Endothelial cell of umbilical vein (primary cell): ENCODE measurements at regions not wholly inside any gene's neighbourhood (a gene's known extent, or its start where the extent isn't known, plus 50 kb on each side); places are given as distances from the start of the nearest gene placed in this dataset.

Experiments used
- CTCF ChIP-seq, 2 donors: IDR thresholded peaks; 1 replicate in 1 of 2; 2 replicates in 1 of 2; pipeline ENCODE4 v1.5.1; 2011; ENCODE audit warnings: low read length in 2 of 2, mild to moderate bottlenecking in 2 of 2, moderate library complexity in 2 of 2, control low read depth in 1 of 2, inconsistent platforms in 1 of 2, low read depth in 1 of 2; ENCODE audit not compliant: insufficient read depth in 1 of 2; ENCODE audit errors: extremely low read depth in 1 of 2
- POLR2A ChIP-seq: IDR thresholded peaks from 2 replicates; pipeline ENCODE4 v1.6.1; 2012; ENCODE audit warnings: low read depth, mild to moderate bottlenecking, control low read depth, low read length
- TF ChIP-seq, protein P1 (sequence below): IDR thresholded peaks from 2 replicates; pipeline ENCODE4 v1.6.1; 2011; ENCODE audit not compliant: insufficient read depth, insufficient read length

DNA sequence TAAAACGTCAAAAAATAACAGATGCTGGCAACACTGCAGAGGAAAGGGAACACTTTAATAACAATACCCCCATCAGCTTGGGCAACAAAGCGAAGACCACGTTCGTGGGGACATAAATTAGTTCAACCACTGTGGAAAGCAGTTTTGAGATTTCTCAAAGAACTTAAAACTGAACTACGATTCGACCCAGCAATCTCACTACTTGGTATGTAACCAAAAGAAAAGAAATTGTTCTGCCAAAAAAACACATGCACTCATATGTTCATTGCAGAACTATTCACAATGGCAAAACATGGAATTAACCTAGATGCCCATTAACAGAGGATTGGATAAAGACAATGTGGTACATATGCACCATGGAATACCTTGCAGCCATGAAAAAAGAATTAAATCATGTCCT, 81.2 kb upstream of the RAP1B start:
- TF ChIP-seq CTCF (IDR thresholded peaks at IDR 0.05; ENCODE audit: extremely low read depth in 1 of 2, insufficient read depth in 1 of 2, low read depth in 1 of 2, low read length in 2 of 2) = no peak
- TF ChIP-seq, protein P1, sequence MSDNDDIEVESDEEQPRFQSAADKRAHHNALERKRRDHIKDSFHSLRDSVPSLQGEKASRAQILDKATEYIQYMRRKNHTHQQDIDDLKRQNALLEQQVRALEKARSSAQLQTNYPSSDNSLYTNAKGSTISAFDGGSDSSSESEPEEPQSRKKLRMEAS = no peak
- no peak for TF ChIP-seq POLR2A
